ENCODE measurements at regions not wholly inside any gene's neighbourhood (a gene's known extent, or its start where the extent isn't known, plus 50 kb on each side); places are given as distances from the start of the nearest gene placed in this dataset.

- TF ChIP-seq POLR2A (IDR thresholded peaks at IDR 0.05) (no peak), CTCF (IDR thresholded peaks at IDR 0.05 in 4 of 5, conservative IDR thresholded peaks at IDR 0.05 in 1 of 5) (no peak)
- no peaks in the 10 kb centered on the region for H3K27me3 ChIP-seq
- in situ Hi-C loops (cut with MboI; ENCODE audit: low sequenced_read_pairs in 4 of 4) (loop anchor here in 1 of 4 donors (25.0 kb wide), 1 partner anchor 110 kb away; no protein-coding TSS in a partner anchor), intact Hi-C loops (cut with DNase I; ENCODE audit: low total_unique reads) (no loop called here)
- no peak overlapping the region for H3K27ac ChIP-seq
- no peak overlapping the region for H3K4me3 ChIP-seq
- no peaks in the 10 kb centered on the region for H3K9me3 ChIP-seq
- DNase-seq (no peak), ATAC-seq (no peak)
- H3K4me1 ChIP-seq, result no peaks in the 10 kb centered on the region
- no peaks in the 10 kb centered on the region for H3K36me3 ChIP-seq
Measured at GRCh38 chr3:89052386-89052785, 55.0 kb upstream of the EPHA3 start.

DNA sequence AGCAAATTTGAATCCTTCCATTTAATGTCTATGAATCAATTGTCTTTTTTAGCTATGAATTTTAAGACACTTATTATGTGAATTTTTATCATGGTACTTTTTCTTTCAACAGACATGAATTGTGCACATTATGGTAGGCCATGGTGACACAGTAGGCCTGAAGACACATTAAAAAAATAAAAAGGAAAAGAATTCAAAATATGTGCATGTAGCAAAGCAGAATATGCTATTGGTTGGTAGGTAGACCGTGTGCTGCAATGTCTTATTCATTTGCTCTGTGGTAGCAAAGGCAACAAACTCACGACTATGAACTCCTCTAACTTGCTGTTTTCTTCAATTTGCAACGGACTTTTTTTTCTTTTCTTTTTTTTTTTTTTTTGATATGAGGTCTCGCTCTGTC, 50.0 kb upstream of the EPHA3 start:
- TF ChIP-seq POLR2A (IDR thresholded peaks at IDR 0.05) (no peak), CTCF (IDR thresholded peaks at IDR 0.05 in 4 of 5, conservative IDR thresholded peaks at IDR 0.05 in 1 of 5) (no peak)
- intact Hi-C loops (cut with DNase I; ENCODE audit: low total_unique reads) (no loop called here), in situ Hi-C loops (cut with MboI; ENCODE audit: low sequenced_read_pairs in 4 of 4) (loop anchor here in 1 of 4 donors (25.0 kb wide), 1 partner anchor 105 kb away; no protein-coding TSS in a partner anchor)
- Histone ChIP-seq H3K36me3 (no peaks in the 10 kb centered on the region), H3K4me1 (no peaks in the 10 kb centered on the region), H3K4me3 (no peak overlapping the region), H3K9me3 (no peaks in the 10 kb centered on the region), H3K27ac (no peak overlapping the region), H3K27me3 (no peaks in the 10 kb centered on the region)
- ATAC-seq, result no peak
- DNase-seq, result no peak
